HG02970 (cell line): ENCODE measurements at regions not wholly inside any gene's neighbourhood (a gene's known extent, or its start where the extent isn't known, plus 50 kb on each side); places are given as distances from the start of the nearest gene placed in this dataset.
"Not testable (repeated sequence)": the region's sequence is repeated elsewhere in the genome, so short reads cannot be mapped to it uniquely, and the experiment has no call there.

Source experiments
- ATAC-seq: cut with Tn5 transposase; IDR thresholded peaks from one replicate; pipeline ENCODE4 v1.9.1; 2021; ENCODE audit warnings: mild to moderate bottlenecking, moderate library complexity, moderate number of reproducible peaks; ENCODE audit not compliant: unreplicated experiment, low FRiP score

DNA sequence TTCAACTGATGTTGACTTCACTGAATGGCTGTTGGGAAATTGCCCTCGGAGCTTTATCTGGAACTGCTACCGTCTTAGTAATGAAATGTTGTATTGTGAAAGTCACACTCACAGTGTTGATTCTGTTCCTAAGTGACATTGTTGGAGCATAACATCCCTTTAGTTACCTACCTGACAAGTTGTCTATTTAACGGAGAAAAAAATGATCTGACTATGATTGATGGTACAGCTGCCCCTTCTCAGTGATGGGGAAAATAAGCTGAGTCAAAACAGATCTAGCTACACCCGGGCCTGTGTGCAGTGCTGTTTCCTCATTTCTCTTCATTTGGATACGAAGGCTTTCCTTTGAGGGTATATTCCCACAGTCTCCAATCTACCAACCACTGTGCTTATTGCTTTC, 472.3 kb upstream of the BRINP3 start:
- no peak for ATAC-seq

DNA sequence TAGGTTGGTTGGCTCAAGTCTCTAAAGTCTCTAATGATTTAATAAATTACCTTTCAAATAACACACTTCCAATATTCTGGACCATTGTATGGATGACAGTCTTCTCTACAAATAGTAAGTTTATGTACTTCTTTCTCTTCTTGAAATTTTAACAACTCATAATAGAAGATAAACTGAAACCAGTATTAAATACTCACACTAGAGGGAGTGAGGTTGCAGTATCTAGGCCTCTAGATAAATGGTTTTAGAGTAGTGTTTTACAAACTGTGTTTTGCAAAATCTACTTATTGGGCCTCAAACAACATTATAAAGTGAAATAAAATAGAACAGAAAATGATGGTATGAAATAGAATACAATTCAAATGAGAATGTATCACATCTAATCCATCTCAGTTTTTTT, 479.9 kb upstream of the BRINP3 start:
- no peak for ATAC-seq

DNA sequence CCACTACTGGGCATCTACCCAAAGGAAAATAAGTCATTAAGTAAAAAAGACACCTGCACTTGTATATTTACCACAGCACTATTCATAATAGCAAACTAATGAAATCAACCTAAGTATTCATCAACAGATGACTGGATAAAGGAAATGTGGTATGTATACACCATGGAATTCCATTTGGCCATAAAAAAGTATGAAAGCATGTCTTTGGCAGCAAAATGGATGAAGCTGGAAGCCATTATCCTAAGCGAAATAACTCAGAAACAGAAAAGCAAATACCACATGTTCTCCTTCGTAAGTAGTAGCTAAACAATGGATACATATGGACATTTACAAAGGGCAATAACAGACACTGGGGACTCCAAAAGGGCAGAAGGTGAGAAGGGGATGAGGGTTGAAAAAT, 485.7 kb upstream of the BRINP3 start:
- no peak for ATAC-seq

DNA sequence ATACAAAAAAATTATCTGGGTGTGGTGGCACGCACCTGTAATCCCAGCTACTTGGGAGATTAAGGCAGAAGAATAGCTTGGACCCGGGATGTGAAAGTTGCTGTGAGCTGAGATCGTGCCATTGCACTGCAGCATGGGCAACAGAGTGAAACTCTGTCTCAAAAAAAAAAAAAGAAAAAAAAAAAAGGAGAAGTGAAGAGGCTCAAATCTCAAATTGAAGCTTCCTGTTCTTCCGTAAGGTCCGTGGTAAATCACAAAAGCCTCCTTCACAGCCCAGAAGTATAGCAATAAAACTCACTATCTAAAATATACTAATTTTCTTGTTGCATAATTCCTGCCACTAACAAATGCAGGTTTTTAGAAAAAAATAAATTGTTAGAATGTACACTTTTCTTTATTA, 498.2 kb upstream of the BRINP3 start:
- ATAC-seq = no peak

DNA sequence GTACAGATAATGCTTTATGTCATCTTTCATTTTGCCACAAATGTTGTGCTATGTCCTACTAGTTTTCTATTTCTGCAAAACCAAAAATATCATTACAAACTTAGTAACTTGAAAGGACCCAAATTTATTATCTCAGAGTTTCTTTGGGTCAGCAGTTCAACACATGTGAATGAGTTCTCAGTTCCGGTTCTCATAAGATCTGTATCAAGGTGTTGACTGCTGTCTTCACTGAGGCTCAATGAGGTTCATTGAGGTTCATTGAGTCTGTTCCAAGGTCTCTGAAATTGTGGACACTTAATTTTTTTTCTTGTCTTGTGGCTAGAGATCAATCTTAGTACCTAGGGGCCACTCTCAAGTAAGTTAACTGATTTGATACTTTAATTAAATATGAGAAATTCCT, 525.1 kb upstream of the BRINP3 start:
- ATAC-seq = no peak

DNA sequence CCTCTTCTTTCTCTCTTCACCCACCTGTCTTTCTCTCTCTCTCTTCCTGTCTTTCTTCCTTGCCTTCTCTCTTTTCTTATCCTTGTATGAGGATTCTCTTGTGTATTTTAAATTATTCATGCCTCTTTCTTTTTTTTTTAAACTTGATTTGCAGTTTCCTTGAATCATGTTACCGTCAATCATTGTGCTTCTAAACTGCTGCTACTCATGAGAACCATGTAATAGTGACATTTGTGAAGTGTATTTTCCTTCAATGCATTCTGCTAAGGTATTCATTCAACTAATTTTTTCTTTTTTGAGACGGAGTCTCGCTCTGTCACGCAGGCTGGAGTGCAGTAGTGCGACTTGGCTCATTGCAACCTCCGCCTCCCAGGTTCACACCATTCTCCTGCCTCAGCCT, 539.1 kb upstream of the BRINP3 start:
- no peak for ATAC-seq

DNA sequence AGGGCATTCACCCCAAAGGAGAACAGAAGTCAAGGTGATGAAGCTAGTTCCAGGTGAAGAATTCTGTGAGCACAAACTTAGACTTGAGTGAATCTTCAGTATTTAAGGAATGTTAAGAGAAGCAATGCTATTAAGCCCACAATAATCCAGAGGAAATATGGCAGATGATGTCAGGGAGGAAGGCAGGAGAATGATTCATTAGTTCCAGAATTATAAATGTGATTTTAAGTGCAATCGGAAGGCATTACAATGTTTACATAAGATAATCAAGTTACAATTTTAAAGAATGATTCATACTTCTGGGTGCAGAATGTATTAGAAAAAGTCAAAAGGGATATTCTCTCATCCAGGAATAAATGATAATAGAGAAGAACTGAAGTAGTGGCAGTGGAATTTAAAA, 545.2 kb upstream of the BRINP3 start:
- no peak for ATAC-seq

DNA sequence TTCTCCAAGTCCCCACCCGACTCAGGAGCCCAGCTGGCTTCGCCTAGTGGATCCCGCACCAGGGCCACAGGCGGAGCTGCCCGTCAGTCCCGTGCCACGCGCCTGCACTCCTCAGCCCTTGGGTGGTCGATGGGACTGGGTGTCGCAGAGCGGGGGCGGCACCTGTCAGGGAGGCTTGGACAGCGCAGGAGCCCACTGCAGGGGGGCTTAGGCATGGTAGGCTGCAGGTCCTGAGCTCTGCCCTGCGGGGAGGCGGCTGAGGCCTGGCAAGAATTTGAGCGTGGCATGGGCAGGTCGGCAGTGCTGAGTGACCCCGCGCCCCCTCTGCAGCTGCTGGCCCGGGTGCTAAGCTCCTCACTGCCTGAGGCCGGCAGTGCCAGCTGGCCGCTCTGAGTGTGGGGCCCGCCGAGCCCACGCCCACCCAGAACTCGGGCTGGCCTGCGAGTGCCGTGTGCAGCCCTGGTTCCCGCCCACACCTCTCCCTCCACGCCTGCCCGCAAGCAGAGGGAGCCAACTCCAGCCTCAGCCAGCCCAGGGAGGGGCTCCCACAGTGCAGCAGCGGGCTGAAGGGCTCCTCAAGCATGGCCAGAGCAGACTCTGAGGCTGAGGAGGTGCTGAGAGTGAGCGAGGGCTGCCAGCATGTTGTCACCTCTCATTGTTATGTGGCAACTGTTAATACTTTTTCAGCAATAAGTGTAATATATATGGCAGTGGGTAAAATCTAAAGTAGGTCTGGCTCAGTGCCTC, 548.4 kb upstream of the BRINP3 start:
- no peak for ATAC-seq

DNA sequence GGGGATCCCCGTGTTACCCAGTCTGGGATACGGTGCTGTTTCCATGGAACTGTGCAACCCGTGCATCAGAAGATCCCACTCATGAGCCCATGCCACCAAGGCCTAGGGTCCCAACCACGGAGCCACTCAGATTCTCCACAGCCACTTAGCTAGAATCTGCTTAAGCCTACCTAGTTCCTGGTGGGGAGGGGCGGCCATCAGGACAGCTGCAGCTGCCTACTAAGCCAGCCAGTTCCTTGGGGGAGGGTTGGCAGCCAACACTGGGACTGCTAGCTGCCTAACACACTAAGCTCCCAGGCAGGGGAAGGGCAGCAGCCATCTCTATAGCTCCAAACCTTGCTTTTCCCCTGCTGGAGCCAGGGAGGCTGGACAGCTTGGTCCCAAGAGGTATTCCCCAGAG, 549.2 kb upstream of the BRINP3 start:
- no peak for ATAC-seq

DNA sequence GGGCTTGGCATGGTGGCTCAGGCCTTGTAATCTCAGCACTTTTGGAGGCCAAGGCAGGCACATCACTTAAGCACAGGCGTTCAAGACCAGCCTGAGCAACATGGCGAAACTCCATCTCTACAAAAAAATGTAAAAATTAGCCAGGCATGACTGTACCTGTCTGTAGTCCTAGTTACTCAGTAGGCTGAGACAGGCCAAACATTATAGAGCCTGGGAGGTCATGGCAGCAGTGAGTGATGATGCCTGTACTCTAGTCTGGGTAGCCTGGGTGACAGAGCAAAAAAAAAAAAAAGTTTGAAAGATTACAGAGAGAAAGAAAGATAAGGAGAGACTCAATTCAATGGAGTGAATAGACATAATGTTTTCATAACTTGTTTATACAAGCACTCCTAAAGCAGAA, 556.5 kb upstream of the BRINP3 start:
- no peak for ATAC-seq

DNA sequence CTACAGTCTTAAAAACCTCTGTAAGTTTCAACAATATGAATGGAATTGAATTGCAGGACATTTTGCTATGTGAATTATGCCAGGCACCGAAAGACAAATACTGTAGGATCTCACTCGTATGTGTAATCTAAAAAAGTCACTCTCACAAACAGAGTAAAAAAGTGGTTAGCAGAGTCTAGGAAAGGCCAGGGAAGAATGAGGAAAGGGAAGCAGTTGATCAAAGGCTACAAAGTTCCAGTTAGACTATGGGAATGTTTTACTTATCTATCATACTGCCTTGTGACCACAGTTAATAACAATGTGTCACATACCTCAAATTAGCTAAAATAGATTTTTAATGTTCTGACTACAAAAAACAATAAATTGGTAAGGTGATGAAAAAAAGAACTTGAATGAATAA, 565.4 kb upstream of the BRINP3 start:
- no peak for ATAC-seq

DNA sequence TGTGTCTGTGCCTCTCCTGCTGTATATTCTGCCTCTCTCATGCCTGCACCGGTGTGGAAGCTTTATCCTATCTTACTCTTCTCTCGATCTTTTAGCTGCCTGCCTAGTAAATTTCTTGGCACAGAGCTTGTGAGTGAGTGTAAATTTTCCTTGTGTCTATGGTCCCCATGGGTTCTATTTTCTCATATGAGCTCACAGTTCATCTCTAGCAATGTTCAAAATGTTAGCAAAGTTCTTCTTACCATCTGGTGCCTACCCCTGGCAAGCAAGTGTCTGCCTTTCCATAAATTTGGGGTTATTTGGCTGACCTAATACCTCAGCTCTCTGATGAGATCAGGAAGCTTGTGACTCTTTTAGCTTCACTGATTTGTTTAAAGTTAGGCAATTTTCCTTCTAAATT, 572.1 kb upstream of the BRINP3 start:
- no peak for ATAC-seq

DNA sequence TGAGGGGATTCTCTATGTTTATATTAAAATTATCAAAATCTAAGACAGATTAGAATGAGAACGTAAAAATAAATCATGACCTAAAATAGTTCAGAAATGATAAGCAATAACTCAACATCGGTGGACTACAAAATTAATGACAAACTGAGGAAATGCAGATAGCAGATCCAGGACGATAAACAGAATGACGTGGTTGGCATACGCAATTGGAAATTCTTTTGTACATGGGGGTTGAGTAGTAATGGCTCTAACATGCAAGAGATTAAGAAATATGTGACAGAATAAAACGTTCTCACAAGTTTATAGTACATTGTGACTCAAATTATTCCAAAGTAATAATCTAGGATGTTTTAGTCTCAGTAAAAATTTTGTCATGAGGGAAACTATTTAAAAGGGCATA, 575.2 kb upstream of the BRINP3 start:
- no peak for ATAC-seq

DNA sequence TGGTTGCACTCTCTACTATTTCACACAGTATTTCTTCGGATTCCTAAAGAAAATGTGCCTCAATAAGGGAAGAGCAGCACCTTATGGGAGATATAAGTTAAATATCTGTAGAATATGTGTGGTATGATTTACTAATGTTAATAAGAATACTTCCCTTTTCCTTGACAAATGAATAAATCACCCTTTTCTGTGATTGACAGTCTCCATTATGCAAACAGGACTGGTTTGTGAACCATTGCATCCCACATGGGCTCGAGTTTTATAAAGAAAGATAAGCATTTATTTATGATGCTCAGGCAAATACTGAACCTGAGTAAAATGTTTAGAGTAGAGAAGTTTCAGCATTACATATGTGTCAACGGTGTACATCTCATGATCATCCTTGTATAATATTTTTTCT, 587.7 kb upstream of the BRINP3 start:
- no peak for ATAC-seq

DNA sequence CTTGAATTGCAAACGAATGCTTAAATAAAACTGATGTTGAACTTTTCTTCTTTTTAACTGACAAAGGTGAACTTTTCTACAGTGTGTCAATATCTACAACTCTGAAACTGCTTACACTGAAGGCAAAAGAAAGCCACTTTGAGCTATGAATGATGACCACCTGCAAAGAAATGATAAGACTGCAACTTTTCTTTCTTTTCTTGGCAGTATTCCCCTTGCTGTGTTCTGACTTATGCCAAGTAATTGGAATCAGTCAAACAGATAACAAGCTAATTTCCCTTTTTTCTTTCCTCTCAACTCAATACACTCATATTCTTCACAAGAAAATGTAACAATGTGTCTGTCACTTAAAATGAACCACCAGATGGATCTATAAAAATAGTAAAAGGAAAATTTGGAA, 588.1 kb upstream of the BRINP3 start:
- no peak for ATAC-seq

DNA sequence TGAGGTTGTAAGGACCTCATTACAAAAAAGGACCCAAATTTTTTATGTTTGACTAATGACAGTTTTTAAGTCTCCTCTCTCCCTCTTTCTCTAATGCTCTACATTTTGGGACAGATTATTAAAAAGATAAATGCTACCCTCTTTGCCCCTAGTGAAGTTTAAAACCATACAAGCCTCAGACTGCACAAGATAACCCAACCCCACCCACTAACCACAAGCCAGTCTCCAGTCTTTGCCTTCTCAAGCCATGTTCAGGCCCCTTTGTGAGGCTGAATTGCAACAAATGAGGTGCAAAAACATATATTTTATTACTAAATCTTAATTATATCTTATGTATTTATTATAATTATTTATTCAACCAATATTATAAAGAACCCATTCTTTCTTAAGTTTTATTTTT, 597.2 kb upstream of the BRINP3 start:
- ATAC-seq = no peak

DNA sequence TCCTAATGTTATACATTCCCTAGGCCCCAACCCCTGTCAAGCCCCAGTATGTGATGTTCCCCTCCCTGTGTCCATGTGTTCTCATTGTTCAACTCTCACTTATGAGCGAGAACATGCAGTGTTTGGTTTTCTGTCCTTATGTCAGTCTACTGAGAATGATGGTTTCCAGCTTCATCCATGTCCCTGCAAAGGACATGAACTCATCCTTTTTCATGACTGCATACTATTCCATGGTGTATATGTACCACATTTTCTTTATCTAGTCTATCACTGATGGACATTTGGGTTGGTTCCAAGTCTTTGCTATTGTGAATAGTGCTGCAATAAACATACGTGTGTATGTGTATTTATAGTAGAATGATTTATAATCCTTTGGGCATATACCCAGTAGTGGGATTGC, 605.4 kb upstream of the BRINP3 start:
- ATAC-seq = not testable (repeated sequence)

DNA sequence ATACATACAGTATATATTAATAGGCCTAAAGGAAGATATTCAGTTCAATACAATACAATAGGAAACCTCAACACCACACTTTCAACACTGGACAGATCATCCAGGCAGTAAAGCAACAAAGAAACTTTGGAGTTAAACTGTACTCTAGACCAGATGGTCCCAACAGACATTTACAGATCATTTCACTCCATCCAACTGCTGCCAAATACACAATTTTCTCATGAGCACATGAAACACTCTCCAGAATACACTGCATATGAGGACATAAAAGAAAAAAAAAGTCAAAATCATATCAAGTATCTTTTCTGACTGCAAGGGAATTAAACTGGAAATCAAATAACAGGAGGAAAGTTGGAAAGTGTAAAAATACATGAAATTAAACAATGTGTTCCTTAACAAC, 607.5 kb upstream of the BRINP3 start:
- ATAC-seq = no peak

DNA sequence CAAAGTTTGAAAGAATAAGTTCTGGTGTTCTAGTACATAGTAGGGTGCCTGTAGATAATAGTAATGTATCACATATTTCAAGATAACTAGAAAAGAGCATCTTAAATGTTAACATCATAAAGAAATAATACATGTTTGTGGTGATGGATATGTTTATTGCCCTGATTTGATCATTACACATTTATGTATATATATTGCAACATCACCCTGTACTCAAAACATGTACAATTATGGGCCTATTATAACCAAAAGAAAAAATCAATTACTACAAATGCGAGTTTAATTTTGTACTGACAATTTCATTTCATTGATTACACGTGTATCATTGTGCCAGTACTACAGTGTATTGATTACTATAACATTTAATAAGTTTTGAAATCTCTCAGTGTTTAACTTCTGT, 609.2 kb upstream of the BRINP3 start:
- ATAC-seq = no peak

DNA sequence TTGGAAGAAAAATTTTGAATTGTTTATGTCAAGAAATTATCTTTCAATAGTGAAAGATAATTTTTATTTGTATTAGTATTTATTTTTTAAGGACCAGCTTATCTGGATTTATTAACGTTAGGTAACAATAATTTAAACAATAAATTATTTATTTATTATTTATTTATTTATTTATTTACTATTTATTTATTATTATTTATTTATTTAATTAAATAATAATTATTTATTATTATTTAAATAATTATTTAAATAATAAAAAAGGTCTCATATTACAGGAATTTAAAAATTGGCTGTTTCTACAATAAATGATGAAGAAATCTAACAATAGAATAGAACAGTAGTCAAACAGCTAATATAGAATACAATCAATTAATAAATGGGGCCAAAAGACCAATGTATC, 618.7 kb upstream of the BRINP3 start:
- ATAC-seq = no peak

DNA sequence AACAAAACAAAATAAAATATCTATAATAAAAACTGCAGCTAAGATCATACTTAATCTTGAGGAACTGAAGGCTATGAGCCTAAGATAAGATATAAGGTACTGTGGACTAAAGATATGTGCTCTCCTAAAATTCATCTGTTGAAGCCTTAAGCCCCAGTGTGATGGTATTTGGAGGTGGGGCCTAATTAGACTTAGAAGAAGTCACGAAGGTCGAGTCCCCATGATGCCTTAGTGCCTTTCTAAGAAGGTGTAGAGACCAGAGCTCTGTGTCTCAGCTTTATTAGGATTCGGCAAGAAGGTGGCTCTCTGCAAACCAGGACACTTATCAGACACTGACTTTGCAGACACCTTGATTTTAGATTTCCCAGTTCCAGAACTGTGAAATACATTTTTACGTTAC, 622.0 kb upstream of the BRINP3 start:
- ATAC-seq = no peak

DNA sequence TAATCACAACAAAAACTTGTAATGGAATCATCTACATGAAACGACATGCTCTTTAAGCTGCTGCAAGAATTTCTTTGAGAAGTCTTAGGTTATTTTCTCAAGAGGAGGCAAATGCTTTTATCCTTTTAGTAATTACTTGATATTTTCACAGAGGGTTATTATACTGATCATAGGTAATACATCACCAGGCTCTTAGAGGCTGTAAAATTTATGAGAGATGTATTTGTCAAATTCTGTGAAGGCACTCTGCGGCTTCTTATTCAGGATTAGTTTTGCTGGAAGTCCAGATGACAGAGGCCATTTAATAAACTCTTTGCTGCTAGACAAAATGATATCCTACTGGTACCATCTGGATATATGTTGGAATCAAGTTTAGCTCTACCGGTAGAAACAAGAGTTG, 624.3 kb upstream of the BRINP3 start:
- no peak for ATAC-seq

DNA sequence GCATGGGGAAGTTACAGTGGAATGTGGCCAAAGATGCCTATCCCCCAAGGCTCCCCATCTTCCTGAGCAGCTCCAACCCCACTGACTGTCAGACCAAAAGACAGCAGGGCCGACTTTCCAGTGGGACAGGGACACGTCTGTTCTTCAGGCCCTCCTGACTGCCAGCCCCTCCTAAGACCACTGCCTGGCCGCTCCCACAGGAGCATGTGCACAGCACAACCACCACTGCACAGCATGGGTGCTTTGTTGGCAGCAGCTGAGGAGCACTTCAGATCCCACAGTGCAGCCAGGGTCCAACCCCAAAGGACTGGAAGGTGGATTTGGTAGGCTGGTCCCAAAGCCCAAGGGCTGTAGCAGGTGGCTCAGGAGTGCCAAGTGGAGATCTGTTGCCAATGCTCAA, 648.3 kb upstream of the BRINP3 start:
- ATAC-seq = no peak
